Dermis microvascular lymphatic vessel endothelial cell (primary cell): ENCODE measurements at regions not wholly inside any gene's neighbourhood (a gene's known extent, or its start where the extent isn't known, plus 50 kb on each side); places are given as distances from the start of the nearest gene placed in this dataset.

ENCODE experiments used
- DNase-seq, 2 donors: peaks; one replicate each; pipeline versions ENCODE4 v3.0.0 to v3.0.0-alpha.2; 2010; ENCODE audit warnings: low read depth in 2 of 2

GRCh38 chr1:185645686-185646085 lies 88.5 kb upstream of the HMCN1 start:
- DNase-seq: no peak

GRCh38 chr1:185645162-185645640 lies 89.0 kb upstream of the HMCN1 start:
- DNase-seq: no peak

- no peak for DNase-seq
Measured at GRCh38 chr1:185644531-185644930, 89.7 kb upstream of the HMCN1 start.

GRCh38 chr1:185636848-185637247 lies 97.3 kb upstream of the HMCN1 start:
- no peak for DNase-seq

- no peak for DNase-seq
Measured at GRCh38 chr1:185634704-185635103, 99.5 kb upstream of the HMCN1 start.

- DNase-seq: no peak
Measured at GRCh38 chr1:185632659-185633423, 101.3 kb upstream of the HMCN1 start.

GRCh38 chr1:185631843-185632242 lies 102.3 kb upstream of the HMCN1 start:
- DNase-seq: no peak

GRCh38 chr1:185627761-185628501 lies 106.3 kb upstream of the HMCN1 start:
- no peak for DNase-seq

GRCh38 chr1:185627171-185627570 lies 107.0 kb upstream of the HMCN1 start:
- no peak for DNase-seq

GRCh38 chr1:185626344-185626743 lies 107.8 kb upstream of the HMCN1 start:
- no peak for DNase-seq

- no peak for DNase-seq
Measured at GRCh38 chr1:185610954-185611353, 123.2 kb upstream of the HMCN1 start.

- no peak for DNase-seq
Measured at GRCh38 chr1:185608177-185608576, 126.0 kb upstream of the HMCN1 start.

- DNase-seq: no peak
Measured at GRCh38 chr1:185603158-185603557, 131.0 kb upstream of the HMCN1 start.

GRCh38 chr1:185601189-185601588 lies 133.0 kb upstream of the HMCN1 start:
- no peak for DNase-seq

- no peak for DNase-seq
Measured at GRCh38 chr1:185600641-185601040, 133.6 kb upstream of the HMCN1 start.

- DNase-seq: no peak
Measured at GRCh38 chr1:185598332-185598731, 135.9 kb upstream of the HMCN1 start.

GRCh38 chr1:185595835-185596667 lies 138.1 kb upstream of the HMCN1 start:
- peak; percentile 48 to 67 for DNase-seq

GRCh38 chr1:185594786-185595410 lies 139.3 kb upstream of the HMCN1 start:
- DNase-seq: no peak

GRCh38 chr1:185593271-185593670 lies 140.9 kb upstream of the HMCN1 start:
- DNase-seq: no peak

- no peak for DNase-seq
Measured at GRCh38 chr1:185585770-185586169, 148.4 kb upstream of the HMCN1 start.

- no peak for DNase-seq
Measured at GRCh38 chr1:185581961-185582725, 152.0 kb upstream of the HMCN1 start.
